Osteocyte (in vitro differentiated cells): ENCODE measurements at regions not wholly inside any gene's neighbourhood (a gene's known extent, or its start where the extent isn't known, plus 50 kb on each side); places are given as distances from the start of the nearest gene placed in this dataset.
"Not testable (repeated sequence)": the region's sequence is repeated elsewhere in the genome, so short reads cannot be mapped to it uniquely, and the experiment has no call there.

Source experiments
- DNase-seq: peaks from one replicate; pipeline ENCODE4 v3.0.0; 2021; ENCODE audit warnings: mixed read lengths; ENCODE audit not compliant: unreplicated experiment; ENCODE audit errors: extremely low spot score
- H3K27ac Mint-ChIP-seq: one replicate; pipeline ENCODE4 v1.8.0; 2021; ENCODE audit warnings: mild to moderate bottlenecking, mixed read lengths; ENCODE audit not compliant: unreplicated experiment
- H3K27me3 Mint-ChIP-seq: one replicate; pipeline ENCODE4 v1.8.0; 2021; ENCODE audit warnings: mixed read lengths; ENCODE audit not compliant: unreplicated experiment
- H3K36me3 Mint-ChIP-seq: one replicate; pipeline ENCODE4 v1.8.0; 2021; ENCODE audit warnings: mixed read lengths; ENCODE audit not compliant: unreplicated experiment
- H3K4me1 Mint-ChIP-seq: one replicate; pipeline ENCODE4 v1.8.0; 2021; ENCODE audit warnings: mixed read lengths; ENCODE audit not compliant: unreplicated experiment
- H3K4me3 Mint-ChIP-seq: one replicate; pipeline ENCODE4 v1.8.0; 2021; ENCODE audit warnings: mild to moderate bottlenecking, moderate library complexity, mixed read lengths; ENCODE audit not compliant: unreplicated experiment
- H3K9me3 Mint-ChIP-seq: one replicate; pipeline ENCODE4 v1.8.0; 2021; ENCODE audit warnings: mixed read lengths; ENCODE audit not compliant: unreplicated experiment
- CTCF ChIP-seq: fragments of 200-600 bp; sonication (generic); IDR thresholded peaks from 2 replicates; pipeline ENCODE4 v1.5.0; 2021; ENCODE audit warnings: antibody characterized with exemption, mild to moderate bottlenecking, moderate library complexity

GRCh38 chr9:7432989-7433388 lies 366.6 kb downstream of the DMAC1 start:
- no peak for TF ChIP-seq CTCF
- no peak overlapping the region for H3K4me3 Mint-ChIP-seq
- H3K27me3 Mint-ChIP-seq, result no peaks in the 10 kb centered on the region

GRCh38 chr9:7417397-7417796 lies 382.2 kb downstream of the DMAC1 start:
- DNase-seq, H3K4me1 Mint-ChIP-seq: not testable (repeated sequence)

More at GRCh38 chr9:7432989-7433388, 366.6 kb downstream of the DMAC1 start:
- Mint-ChIP-seq H3K36me3 (peaks cover 2% of the 10 kb centered on the region), H3K9me3 (peaks cover 32% of the 10 kb centered on the region), H3K4me1 (no peaks in the 10 kb centered on the region), H3K27ac (no peak overlapping the region)
- DNase-seq, result no peak

GRCh38 chr9:7415836-7416235 lies 383.7 kb downstream of the DMAC1 start:
- H3K36me3 Mint-ChIP-seq, result no peaks in the 10 kb centered on the region

More at GRCh38 chr9:7417397-7417796, 382.2 kb downstream of the DMAC1 start:
- not testable (repeated sequence) for H3K27me3 Mint-ChIP-seq, H3K4me3 Mint-ChIP-seq, H3K27ac Mint-ChIP-seq, H3K36me3 Mint-ChIP-seq
- peaks cover 30% of the 10 kb centered on the region for H3K9me3 Mint-ChIP-seq

GRCh38 chr9:7408845-7409244 lies 390.7 kb downstream of the DMAC1 start:
- no peak overlapping the region for H3K4me3 Mint-ChIP-seq
- H3K27me3 Mint-ChIP-seq, result peaks cover 4% of the 10 kb centered on the region
- peaks cover 3% of the 10 kb centered on the region for H3K4me1 Mint-ChIP-seq
- peaks cover 16% of the 10 kb centered on the region for H3K9me3 Mint-ChIP-seq
- TF ChIP-seq CTCF, result no peak
- H3K27ac Mint-ChIP-seq, result no peak overlapping the region
- no peak for DNase-seq
- H3K36me3 Mint-ChIP-seq, result no peaks in the 10 kb centered on the region

More at GRCh38 chr9:7415836-7416235, 383.7 kb downstream of the DMAC1 start:
- Mint-ChIP-seq H3K27me3 (no peaks in the 10 kb centered on the region), H3K4me1 (no peaks in the 10 kb centered on the region), H3K27ac (no peak overlapping the region), H3K4me3 (no peak overlapping the region), H3K9me3 (peaks cover 33% of the 10 kb centered on the region)
- TF ChIP-seq CTCF, result no peak
- no peak for DNase-seq

GRCh38 chr9:7407246-7407645 lies 392.3 kb downstream of the DMAC1 start:
- no peak for TF ChIP-seq CTCF
- no peak for DNase-seq
- H3K4me3 Mint-ChIP-seq, result no peak overlapping the region
- H3K27ac Mint-ChIP-seq, result no peak overlapping the region
- peaks cover 3% of the 10 kb centered on the region for H3K4me1 Mint-ChIP-seq
- H3K9me3 Mint-ChIP-seq, result peaks cover 13% of the 10 kb centered on the region
- H3K27me3 Mint-ChIP-seq, result peaks cover 4% of the 10 kb centered on the region
- H3K36me3 Mint-ChIP-seq, result no peaks in the 10 kb centered on the region
